ENCODE measurements at regions not wholly inside any gene's neighbourhood (a gene's known extent, or its start where the extent isn't known, plus 50 kb on each side); places are given as distances from the start of the nearest gene placed in this dataset.

- Histone ChIP-seq H3K36me3 (ENCODE audit: control insufficient read depth in 1 of 2, insufficient read depth in 2 of 2, low read length in 2 of 2) (no peaks in the 10 kb centered on the region), H3K27me3 (ENCODE audit: low read depth, low read length) (no peaks in the 10 kb centered on the region), H3K4me3 (ENCODE audit: low read depth in 1 of 2, low read length in 2 of 2) (no peak overlapping the region), H3K4me1 (ENCODE audit: control insufficient read depth in 1 of 2, insufficient read depth in 2 of 2, low read length in 2 of 2) (peaks cover 0 to 8% of the 10 kb centered on the region in 2 donors), H3K9me3 (ENCODE audit: control insufficient read depth in 1 of 2, low read length in 2 of 2) (peaks cover 0 to 2% of the 10 kb centered on the region in 2 donors), H3K27ac (ENCODE audit: low read length) (no peak overlapping the region)
Observed at GRCh38 chr5:57834829-57835608, 352.4 kb upstream of the ACTBL2 start.

DNA sequence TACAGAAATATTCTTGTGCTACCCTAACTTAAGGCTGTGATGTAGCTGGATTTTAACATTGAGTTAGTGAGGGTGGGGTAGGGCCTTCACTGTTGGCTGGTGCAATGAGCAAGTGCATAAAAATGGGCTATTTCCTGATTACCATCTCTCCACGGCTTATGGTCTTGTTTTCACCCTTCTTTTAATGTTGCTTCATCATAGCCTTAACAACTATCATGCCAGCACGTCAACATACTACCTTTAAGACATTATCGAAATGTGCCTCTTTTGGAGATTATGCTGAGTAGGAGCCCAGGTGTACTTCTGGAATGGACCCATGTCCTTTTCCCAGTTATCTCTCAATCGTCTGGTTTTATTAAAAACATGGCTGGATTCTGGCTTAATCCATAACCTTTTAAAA is 350.9 kb upstream of the ACTBL2 start:
- H3K4me1 ChIP-seq (ENCODE audit: control insufficient read depth in 1 of 2, insufficient read depth in 2 of 2, low read length in 2 of 2) = peaks cover 0 to 8% of the 10 kb centered on the region in 2 donors
- no peak overlapping the region for H3K27ac ChIP-seq (ENCODE audit: low read length)
- H3K4me3 ChIP-seq (ENCODE audit: low read depth in 1 of 2, low read length in 2 of 2) = no peak overlapping the region
- no peaks in the 10 kb centered on the region for H3K27me3 ChIP-seq (ENCODE audit: low read depth, low read length)
- no peaks in the 10 kb centered on the region for H3K36me3 ChIP-seq (ENCODE audit: control insufficient read depth in 1 of 2, insufficient read depth in 2 of 2, low read length in 2 of 2)
- peaks cover 0 to 2% of the 10 kb centered on the region in 2 donors for H3K9me3 ChIP-seq (ENCODE audit: control insufficient read depth in 1 of 2, low read length in 2 of 2)

DNA sequence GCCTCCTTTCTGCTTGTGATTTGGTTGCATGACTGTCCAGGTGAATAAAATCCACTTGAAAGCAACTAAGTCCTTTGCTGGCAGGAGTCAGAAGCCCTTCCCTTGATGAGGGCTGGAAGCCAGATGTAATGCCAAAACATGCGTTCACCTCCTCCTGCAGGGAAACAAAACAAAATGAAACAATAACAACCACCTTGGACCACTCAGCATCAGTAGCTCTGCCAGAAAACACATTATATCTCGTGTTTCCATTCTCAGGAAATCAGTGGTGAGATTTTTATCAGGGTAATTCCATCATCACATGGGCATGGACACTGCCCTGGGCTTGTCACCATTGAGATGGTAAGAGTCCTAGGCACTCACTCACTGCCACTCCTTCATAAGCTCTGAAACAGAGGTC is 350.3 kb upstream of the ACTBL2 start:
- no peaks in the 10 kb centered on the region for H3K36me3 ChIP-seq (ENCODE audit: control insufficient read depth in 1 of 2, insufficient read depth in 2 of 2, low read length in 2 of 2)
- peaks cover 0 to 2% of the 10 kb centered on the region in 2 donors for H3K9me3 ChIP-seq (ENCODE audit: control insufficient read depth in 1 of 2, low read length in 2 of 2)
- no peak overlapping the region for H3K4me3 ChIP-seq (ENCODE audit: low read depth in 1 of 2, low read length in 2 of 2)
- H3K4me1 ChIP-seq (ENCODE audit: control insufficient read depth in 1 of 2, insufficient read depth in 2 of 2, low read length in 2 of 2) = peaks cover 0 to 8% of the 10 kb centered on the region in 2 donors
- no peaks in the 10 kb centered on the region for H3K27me3 ChIP-seq (ENCODE audit: low read depth, low read length)
- H3K27ac ChIP-seq (ENCODE audit: low read length) = no peak overlapping the region

DNA sequence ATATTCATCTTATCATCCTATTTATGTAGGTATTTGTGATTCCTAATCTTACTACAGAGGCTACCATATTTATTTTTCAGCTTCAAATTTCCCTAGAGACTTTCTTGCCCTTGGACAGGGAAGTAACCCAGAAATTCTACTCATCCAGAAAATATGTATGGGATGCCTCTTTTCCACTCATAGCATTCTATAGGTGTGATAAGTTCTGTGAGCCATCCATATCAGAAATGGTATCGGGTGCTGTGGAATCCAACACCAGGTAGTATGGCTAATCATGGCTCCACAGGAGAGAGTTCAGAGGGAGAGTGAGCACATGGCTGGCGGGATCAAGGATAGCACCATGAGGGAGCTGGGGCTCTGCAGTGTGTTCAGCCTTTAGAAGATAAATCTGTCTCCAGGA is 349.3 kb upstream of the ACTBL2 start:
- peaks cover 0 to 2% of the 10 kb centered on the region in 2 donors for H3K9me3 ChIP-seq (ENCODE audit: control insufficient read depth in 1 of 2, low read length in 2 of 2)
- H3K36me3 ChIP-seq (ENCODE audit: control insufficient read depth in 1 of 2, insufficient read depth in 2 of 2, low read length in 2 of 2) = no peaks in the 10 kb centered on the region
- H3K4me1 ChIP-seq (ENCODE audit: control insufficient read depth in 1 of 2, insufficient read depth in 2 of 2, low read length in 2 of 2) = peaks cover 0 to 8% of the 10 kb centered on the region in 2 donors
- no peak overlapping the region for H3K27ac ChIP-seq (ENCODE audit: low read length)
- no peak overlapping the region for H3K4me3 ChIP-seq (ENCODE audit: low read depth in 1 of 2, low read length in 2 of 2)
- no peaks in the 10 kb centered on the region for H3K27me3 ChIP-seq (ENCODE audit: low read depth, low read length)

DNA sequence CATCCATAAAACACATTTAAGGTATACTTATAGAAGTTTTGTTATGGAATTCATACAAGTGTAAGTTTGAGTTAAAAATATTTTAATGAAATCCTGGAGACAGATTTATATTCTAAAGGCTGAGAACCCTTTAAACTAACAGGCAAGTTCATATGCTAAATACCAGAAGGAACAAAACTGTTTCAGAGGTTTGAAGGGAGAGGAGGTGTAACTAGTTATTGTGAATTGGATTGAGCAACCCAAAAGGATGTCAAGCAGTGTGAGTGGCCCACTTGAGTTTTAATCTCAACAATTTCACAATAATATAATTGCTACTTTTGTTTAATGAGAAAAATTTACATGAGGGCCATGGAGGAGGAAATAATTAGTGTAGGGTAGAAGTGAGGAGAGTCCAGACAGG is 348.5 kb upstream of the ACTBL2 start:
- H3K36me3 ChIP-seq (ENCODE audit: control insufficient read depth in 1 of 2, insufficient read depth in 2 of 2, low read length in 2 of 2) = no peaks in the 10 kb centered on the region
- peaks cover 0 to 8% of the 10 kb centered on the region in 2 donors for H3K4me1 ChIP-seq (ENCODE audit: control insufficient read depth in 1 of 2, insufficient read depth in 2 of 2, low read length in 2 of 2)
- H3K9me3 ChIP-seq (ENCODE audit: control insufficient read depth in 1 of 2, low read length in 2 of 2) = no peaks in the 10 kb centered on the region
- H3K27me3 ChIP-seq (ENCODE audit: low read depth, low read length) = no peaks in the 10 kb centered on the region
- no peak overlapping the region for H3K27ac ChIP-seq (ENCODE audit: low read length)
- no peak overlapping the region for H3K4me3 ChIP-seq (ENCODE audit: low read depth in 1 of 2, low read length in 2 of 2)

- Histone ChIP-seq H3K27me3 (ENCODE audit: low read depth, low read length) (no peaks in the 10 kb centered on the region), H3K36me3 (ENCODE audit: control insufficient read depth in 1 of 2, insufficient read depth in 2 of 2, low read length in 2 of 2) (no peaks in the 10 kb centered on the region), H3K4me3 (ENCODE audit: low read depth in 1 of 2, low read length in 2 of 2) (no peak overlapping the region), H3K27ac (ENCODE audit: low read length) (no peak overlapping the region), H3K9me3 (ENCODE audit: control insufficient read depth in 1 of 2, low read length in 2 of 2) (no peaks in the 10 kb centered on the region), H3K4me1 (ENCODE audit: control insufficient read depth in 1 of 2, insufficient read depth in 2 of 2, low read length in 2 of 2) (no peaks in the 10 kb centered on the region)
Observed at GRCh38 chr5:57828221-57828620, 345.6 kb upstream of the ACTBL2 start.

DNA sequence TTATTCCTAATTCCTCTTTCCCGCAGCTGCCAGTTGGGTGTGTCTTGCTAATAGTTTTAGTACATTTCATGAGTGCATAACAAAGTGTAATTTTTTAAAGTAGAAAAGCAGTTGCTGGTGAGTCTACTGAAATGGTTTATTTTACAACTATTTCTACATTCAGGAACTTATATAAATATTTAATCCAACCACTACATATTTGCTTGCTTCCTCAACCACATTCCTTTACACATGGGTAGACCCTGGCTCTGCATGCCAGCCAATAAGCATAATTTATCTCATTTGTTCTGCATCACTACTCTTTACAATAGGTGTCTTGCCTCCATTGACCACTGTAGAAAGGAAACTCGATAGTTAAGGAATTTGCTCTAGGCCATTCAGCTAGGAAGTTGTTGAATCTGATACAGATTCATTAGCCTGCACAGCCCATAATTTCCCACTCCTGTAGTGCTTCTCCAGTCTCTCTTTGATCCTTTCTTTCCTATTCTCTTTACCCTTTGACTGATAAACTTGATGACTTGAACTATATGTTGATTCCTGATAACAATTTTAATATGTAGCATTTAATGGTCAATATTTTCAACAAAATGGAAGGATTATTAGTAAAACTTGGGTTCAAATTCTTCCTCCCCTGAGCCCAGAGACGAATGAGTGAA is 342.5 kb upstream of the ACTBL2 start:
- H3K9me3 ChIP-seq (ENCODE audit: control insufficient read depth in 1 of 2, low read length in 2 of 2) = no peaks in the 10 kb centered on the region
- no peaks in the 10 kb centered on the region for H3K36me3 ChIP-seq (ENCODE audit: control insufficient read depth in 1 of 2, insufficient read depth in 2 of 2, low read length in 2 of 2)
- no peak overlapping the region for H3K27ac ChIP-seq (ENCODE audit: low read length)
- no peak overlapping the region for H3K4me3 ChIP-seq (ENCODE audit: low read depth in 1 of 2, low read length in 2 of 2)
- no peaks in the 10 kb centered on the region for H3K4me1 ChIP-seq (ENCODE audit: control insufficient read depth in 1 of 2, insufficient read depth in 2 of 2, low read length in 2 of 2)
- H3K27me3 ChIP-seq (ENCODE audit: low read depth, low read length) = no peaks in the 10 kb centered on the region

GRCh38 chr5:57824623-57825022 is 342.0 kb upstream of the ACTBL2 start:
- no peaks in the 10 kb centered on the region for H3K9me3 ChIP-seq (ENCODE audit: control insufficient read depth in 1 of 2, low read length in 2 of 2)
- no peak overlapping the region for H3K27ac ChIP-seq (ENCODE audit: low read length)
- H3K27me3 ChIP-seq (ENCODE audit: low read depth, low read length) = no peaks in the 10 kb centered on the region
- no peaks in the 10 kb centered on the region for H3K36me3 ChIP-seq (ENCODE audit: control insufficient read depth in 1 of 2, insufficient read depth in 2 of 2, low read length in 2 of 2)
- H3K4me1 ChIP-seq (ENCODE audit: control insufficient read depth in 1 of 2, insufficient read depth in 2 of 2, low read length in 2 of 2) = no peaks in the 10 kb centered on the region
- no peak overlapping the region for H3K4me3 ChIP-seq (ENCODE audit: low read depth in 1 of 2, low read length in 2 of 2)

GRCh38 chr5:57824047-57824446 is 341.4 kb upstream of the ACTBL2 start:
- no peaks in the 10 kb centered on the region for H3K4me1 ChIP-seq (ENCODE audit: control insufficient read depth in 1 of 2, insufficient read depth in 2 of 2, low read length in 2 of 2)
- no peaks in the 10 kb centered on the region for H3K9me3 ChIP-seq (ENCODE audit: control insufficient read depth in 1 of 2, low read length in 2 of 2)
- H3K27ac ChIP-seq (ENCODE audit: low read length) = no peak overlapping the region
- no peak overlapping the region for H3K4me3 ChIP-seq (ENCODE audit: low read depth in 1 of 2, low read length in 2 of 2)
- H3K27me3 ChIP-seq (ENCODE audit: low read depth, low read length) = no peaks in the 10 kb centered on the region
- no peaks in the 10 kb centered on the region for H3K36me3 ChIP-seq (ENCODE audit: control insufficient read depth in 1 of 2, insufficient read depth in 2 of 2, low read length in 2 of 2)

GRCh38 chr5:57822651-57823050 is 340.0 kb upstream of the ACTBL2 start:
- H3K27ac ChIP-seq (ENCODE audit: low read length) = no peak overlapping the region
- H3K9me3 ChIP-seq (ENCODE audit: control insufficient read depth in 1 of 2, low read length in 2 of 2) = no peaks in the 10 kb centered on the region
- no peaks in the 10 kb centered on the region for H3K27me3 ChIP-seq (ENCODE audit: low read depth, low read length)

DNA sequence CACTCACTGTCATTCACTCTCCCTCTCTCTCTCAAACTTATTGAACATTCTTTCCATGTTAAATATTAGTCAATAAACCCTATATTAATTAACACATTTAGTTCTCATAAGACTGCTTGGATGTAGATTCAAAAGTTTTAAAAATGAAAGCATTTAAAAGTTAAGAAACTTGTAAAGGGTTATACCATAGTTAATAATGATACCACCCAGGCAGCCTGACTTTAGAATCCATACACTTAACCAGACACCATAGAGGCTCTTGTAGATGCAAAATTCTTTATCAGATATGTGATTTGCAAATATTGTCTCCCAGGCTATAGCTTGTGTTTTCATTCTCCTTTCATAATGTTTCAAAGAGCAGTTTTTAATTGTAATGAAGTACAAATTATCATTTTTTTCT is 335.8 kb upstream of the ACTBL2 start:
- H3K36me3 ChIP-seq (ENCODE audit: control insufficient read depth in 1 of 2, insufficient read depth in 2 of 2, low read length in 2 of 2) = no peaks in the 10 kb centered on the region
- H3K4me3 ChIP-seq (ENCODE audit: low read depth in 1 of 2, low read length in 2 of 2) = no peak overlapping the region
- no peaks in the 10 kb centered on the region for H3K27me3 ChIP-seq (ENCODE audit: low read depth, low read length)
- no peaks in the 10 kb centered on the region for H3K9me3 ChIP-seq (ENCODE audit: control insufficient read depth in 1 of 2, low read length in 2 of 2)
- no peaks in the 10 kb centered on the region for H3K4me1 ChIP-seq (ENCODE audit: control insufficient read depth in 1 of 2, insufficient read depth in 2 of 2, low read length in 2 of 2)
- no peak overlapping the region for H3K27ac ChIP-seq (ENCODE audit: low read length)

More at GRCh38 chr5:57822651-57823050, 340.0 kb upstream of the ACTBL2 start:
- H3K4me1 ChIP-seq (ENCODE audit: control insufficient read depth in 1 of 2, insufficient read depth in 2 of 2, low read length in 2 of 2) = no peaks in the 10 kb centered on the region
- no peaks in the 10 kb centered on the region for H3K36me3 ChIP-seq (ENCODE audit: control insufficient read depth in 1 of 2, insufficient read depth in 2 of 2, low read length in 2 of 2)
- H3K4me3 ChIP-seq (ENCODE audit: low read depth in 1 of 2, low read length in 2 of 2) = no peak overlapping the region
